ENCODE measurements at regions not wholly inside any gene's neighbourhood (a gene's known extent, or its start where the extent isn't known, plus 50 kb on each side); places are given as distances from the start of the nearest gene placed in this dataset.

DNA sequence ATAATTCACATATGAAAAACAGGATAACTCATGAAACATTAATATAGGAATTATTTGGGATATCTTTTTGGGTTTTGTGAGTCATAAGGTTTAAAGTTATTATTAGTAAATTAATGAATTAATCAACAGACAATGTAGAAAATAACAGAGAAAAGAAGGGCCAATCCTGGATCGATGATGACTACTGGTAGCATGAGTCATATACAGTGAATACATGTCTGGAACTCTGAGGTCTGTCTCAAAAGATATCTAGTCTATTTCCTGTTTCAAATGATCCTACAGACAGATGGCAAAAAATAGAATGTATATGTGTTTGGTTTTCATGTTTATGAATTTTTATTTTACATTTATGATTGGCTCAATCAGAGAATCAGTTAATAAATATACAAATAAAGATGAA is 86.4 kb upstream of the RTL1 start:
- TF ChIP-seq, protein P1, sequence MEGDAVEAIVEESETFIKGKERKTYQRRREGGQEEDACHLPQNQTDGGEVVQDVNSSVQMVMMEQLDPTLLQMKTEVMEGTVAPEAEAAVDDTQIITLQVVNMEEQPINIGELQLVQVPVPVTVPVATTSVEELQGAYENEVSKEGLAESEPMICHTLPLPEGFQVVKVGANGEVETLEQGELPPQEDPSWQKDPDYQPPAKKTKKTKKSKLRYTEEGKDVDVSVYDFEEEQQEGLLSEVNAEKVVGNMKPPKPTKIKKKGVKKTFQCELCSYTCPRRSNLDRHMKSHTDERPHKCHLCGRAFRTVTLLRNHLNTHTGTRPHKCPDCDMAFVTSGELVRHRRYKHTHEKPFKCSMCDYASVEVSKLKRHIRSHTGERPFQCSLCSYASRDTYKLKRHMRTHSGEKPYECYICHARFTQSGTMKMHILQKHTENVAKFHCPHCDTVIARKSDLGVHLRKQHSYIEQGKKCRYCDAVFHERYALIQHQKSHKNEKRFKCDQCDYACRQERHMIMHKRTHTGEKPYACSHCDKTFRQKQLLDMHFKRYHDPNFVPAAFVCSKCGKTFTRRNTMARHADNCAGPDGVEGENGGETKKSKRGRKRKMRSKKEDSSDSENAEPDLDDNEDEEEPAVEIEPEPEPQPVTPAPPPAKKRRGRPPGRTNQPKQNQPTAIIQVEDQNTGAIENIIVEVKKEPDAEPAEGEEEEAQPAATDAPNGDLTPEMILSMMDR (conservative IDR thresholded peaks at IDR 0.05) = no peak
- TF ChIP-seq ZFX (IDR thresholded peaks at IDR 0.05) = no peak
